GM12891 (cell line): ENCODE measurements at regions not wholly inside any gene's neighbourhood (a gene's known extent, or its start where the extent isn't known, plus 50 kb on each side); places are given as distances from the start of the nearest gene placed in this dataset.

Source experiments
- DNase-seq: peaks from one replicate; pipeline ENCODE4 v3.0.0; 2011; ENCODE audit warnings: low spot score; ENCODE audit not compliant: insufficient read length
- FAIRE-seq: peaks from 2 replicates; lab custom pipeline; 2011; peaks lifted over from hg19 to GRCh38; lab: Jason Lieb, UNC
- PAX5 ChIP-seq: IDR thresholded peaks from 2 replicates; pipeline ENCODE4 v1.6.1; 2011; ENCODE audit warnings: low read length, moderate library complexity, mild to moderate bottlenecking; ENCODE audit not compliant: insufficient read depth, severe bottlenecking
- POLR2A ChIP-seq: IDR thresholded peaks from 2 replicates; pipeline ENCODE4 v1.6.1; 2011; ENCODE audit warnings: low read depth, low read length, control low read depth
- POLR2AphosphoS5 ChIP-seq: IDR thresholded peaks from 2 replicates; pipeline ENCODE4 v1.6.1; 2011; ENCODE audit warnings: low read depth, low read length, control low read depth
- POU2F2 ChIP-seq: IDR thresholded peaks from 2 replicates; pipeline ENCODE4 v1.6.1; 2011; ENCODE audit warnings: low read depth, mild to moderate bottlenecking, control low read depth, low read length, moderate library complexity
- SPI1 ChIP-seq: IDR thresholded peaks from 2 replicates; pipeline ENCODE4 v1.6.1; 2011; ENCODE audit warnings: low read depth, low read length, control low read depth
- TAF1 ChIP-seq: IDR thresholded peaks from 2 replicates; pipeline ENCODE4 v1.6.1; 2011; ENCODE audit warnings: low read depth, low read length, control low read depth

DNA sequence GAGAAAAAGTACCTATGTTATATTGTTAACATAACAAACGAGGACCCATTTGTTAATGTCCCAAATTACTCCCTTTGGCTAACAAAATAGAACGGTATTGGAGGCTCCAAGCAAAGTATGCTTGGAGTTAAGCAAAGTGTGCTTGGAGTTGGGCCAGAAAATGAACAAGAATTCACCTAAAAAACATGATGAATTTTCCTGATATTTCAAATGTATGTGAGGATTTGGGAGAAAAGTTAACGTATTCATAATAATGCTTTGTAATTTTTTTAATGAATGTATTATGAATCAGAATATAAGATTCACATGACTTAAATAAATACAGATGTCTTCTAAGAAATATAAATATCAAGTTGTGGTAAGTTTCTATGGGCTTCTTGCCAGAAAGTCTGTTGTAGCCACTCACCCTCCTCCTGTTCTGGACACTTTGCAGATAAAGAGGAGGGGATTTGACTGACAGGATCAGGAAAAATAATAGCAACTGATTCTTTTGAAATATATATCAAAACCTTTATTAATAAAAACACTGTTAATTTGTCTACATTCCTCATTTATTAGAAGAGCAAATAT, 423.7 kb upstream of the MMADHC start:
- TF ChIP-seq SPI1, result no peak
- no peak for TF ChIP-seq POLR2A
- TF ChIP-seq POLR2AphosphoS5, result no peak
- no peak for TF ChIP-seq POU2F2
- no peak for TF ChIP-seq PAX5
- TF ChIP-seq TAF1, result no peak
- FAIRE-seq (no peak), DNase-seq (no peak)

DNA sequence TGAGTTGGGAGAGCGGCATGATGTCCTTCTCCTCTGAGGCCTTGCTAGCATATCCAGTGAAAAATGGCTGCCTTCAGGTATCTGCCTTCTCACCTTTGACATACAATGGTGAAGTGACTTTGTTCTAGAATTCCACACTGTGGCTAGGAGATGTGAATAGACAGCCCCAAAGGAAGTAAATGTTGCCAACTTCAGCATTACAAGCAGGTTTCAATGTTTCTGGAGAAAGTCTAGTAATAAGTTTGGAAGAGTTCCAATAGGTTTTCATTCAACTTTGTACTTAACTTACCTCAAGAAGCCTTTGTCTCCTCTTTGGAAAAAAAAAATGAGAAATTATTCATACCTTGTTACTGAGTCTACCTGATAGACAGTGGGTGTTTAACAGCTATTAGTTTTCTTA, 421.3 kb upstream of the MMADHC start:
- FAIRE-seq, result no peak
- no peak for DNase-seq
- no peak for TF ChIP-seq POU2F2

DNA sequence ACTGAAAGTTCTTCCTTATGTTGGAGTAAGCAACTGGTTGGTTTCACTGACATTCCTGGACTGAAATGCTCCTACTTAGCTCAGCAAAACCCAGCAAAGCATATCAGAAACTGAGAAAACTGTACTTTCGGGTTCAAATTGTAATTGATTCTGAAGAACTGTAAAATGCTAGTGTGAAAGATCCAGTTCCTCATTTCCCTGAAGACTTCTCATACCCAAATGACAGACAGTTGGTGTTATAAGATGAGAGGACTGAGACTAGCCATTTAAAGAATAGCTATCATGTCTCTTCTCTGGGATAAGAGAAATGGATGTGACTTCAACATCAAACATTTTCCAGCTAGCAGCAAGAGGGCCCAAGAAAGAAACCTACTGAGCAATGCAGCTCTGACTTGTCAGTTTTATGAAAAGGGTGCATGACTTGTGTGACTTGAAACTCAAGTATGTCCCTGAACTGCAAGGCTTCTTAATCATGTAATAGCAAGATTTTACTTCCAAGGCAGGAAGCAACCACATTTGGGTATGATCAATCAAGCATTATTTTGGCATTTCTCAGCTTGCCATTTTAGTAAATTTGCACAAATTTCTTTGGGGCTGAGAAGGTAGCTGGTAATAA, 420.3 kb upstream of the MMADHC start:
- no peak for FAIRE-seq
- peak; percentile 67 for TF ChIP-seq SPI1
- no peak for TF ChIP-seq POLR2A
- no peak for DNase-seq

DNA sequence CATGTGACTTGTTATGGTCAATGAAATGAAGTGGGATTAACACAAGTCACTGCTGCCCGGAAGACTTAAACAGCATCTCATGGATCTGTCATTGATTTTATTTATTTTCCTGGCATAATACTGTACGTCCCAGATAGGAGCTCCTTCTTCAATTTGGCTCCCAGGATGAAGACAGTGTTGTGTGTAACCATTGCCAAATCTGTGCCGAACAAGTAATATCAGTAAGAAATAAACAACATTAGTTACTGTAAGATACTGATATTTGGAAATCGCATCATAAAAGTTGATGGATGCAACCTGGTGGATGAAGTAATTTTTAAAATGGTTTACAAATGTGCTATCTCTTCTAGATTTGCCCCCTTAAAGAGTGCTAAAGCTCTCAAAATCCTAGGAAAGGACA, 419.0 kb upstream of the MMADHC start:
- DNase-seq (no peak), FAIRE-seq (no peak)
- TF ChIP-seq POLR2A, result no peak
- no peak for TF ChIP-seq SPI1
- TF ChIP-seq PAX5, result no peak
- no peak for TF ChIP-seq TAF1
- no peak for TF ChIP-seq POLR2AphosphoS5
- no peak for TF ChIP-seq POU2F2

DNA sequence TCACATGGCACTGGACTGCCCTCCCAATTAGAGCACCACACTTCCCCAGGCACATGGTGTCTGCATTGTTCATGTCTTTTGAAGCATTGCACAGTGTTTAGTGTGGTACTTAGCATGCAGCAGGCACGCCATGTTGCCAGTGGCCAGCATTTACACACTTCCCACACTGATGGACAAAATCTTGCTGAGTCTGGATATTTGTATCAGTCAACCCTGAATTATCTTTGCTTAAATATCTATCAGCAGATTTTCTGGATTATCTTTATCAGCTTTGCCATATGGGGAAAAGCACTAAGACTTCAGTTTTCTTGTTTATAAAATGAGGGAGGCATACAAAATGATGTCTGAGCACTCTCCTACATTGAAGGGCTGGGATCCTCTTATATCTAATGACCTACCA, 416.0 kb upstream of the MMADHC start:
- DNase-seq (no peak), FAIRE-seq (no peak)

DNA sequence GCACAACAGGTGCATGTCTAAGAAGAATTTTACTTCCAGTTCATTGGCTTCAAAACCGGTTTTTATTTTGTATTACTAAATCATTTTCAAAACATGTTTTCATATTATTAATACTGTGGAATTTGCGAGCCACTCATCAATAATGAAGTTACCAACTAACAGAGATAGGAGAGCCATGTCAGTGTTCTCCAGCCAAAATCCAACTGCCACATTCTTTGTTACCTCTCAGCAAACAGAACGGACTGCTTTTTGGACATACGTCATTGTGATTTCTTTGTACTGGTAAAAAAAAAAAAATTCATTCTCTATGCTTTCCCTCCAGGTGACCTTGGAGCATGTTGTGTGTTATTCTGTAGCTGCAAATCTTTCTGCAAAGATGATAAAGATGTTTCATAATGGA, 414.2 kb upstream of the MMADHC start:
- FAIRE-seq, result no peak
- no peak for DNase-seq
- TF ChIP-seq POLR2AphosphoS5, result no peak
- no peak for TF ChIP-seq SPI1
- TF ChIP-seq TAF1, result no peak
- no peak for TF ChIP-seq PAX5
- no peak for TF ChIP-seq POLR2A
- no peak for TF ChIP-seq POU2F2

More for the DNA sequence above, 416.0 kb upstream of the MMADHC start:
- no peak for TF ChIP-seq PAX5
- TF ChIP-seq SPI1, result no peak
- no peak for TF ChIP-seq POU2F2
- TF ChIP-seq POLR2A, result no peak
- TF ChIP-seq POLR2AphosphoS5, result no peak
- TF ChIP-seq TAF1, result no peak

DNA sequence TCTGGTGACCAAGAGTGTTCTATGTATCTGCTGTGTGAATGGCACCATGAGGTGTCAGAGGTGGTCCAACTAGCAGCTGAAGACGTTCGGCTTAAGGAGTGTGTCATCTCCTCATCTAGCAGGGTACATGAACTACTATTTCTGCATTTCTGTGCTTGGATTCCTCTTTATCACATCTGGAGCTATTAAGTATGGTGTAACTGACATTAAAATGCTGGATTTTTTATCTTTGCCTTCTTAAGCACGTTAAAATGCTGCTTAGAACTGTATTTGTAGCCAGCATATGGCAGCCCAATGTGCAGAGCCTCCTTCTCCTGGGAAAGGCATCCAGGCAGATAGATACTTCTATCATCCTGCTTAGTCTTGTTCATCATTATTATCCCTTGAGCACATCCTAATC, 409.3 kb upstream of the MMADHC start:
- DNase-seq, result no peak
- FAIRE-seq, result no peak
- TF ChIP-seq TAF1 (no peak), POLR2AphosphoS5 (no peak), POU2F2 (no peak), PAX5 (no peak), POLR2A (no peak), SPI1 (no peak)

DNA sequence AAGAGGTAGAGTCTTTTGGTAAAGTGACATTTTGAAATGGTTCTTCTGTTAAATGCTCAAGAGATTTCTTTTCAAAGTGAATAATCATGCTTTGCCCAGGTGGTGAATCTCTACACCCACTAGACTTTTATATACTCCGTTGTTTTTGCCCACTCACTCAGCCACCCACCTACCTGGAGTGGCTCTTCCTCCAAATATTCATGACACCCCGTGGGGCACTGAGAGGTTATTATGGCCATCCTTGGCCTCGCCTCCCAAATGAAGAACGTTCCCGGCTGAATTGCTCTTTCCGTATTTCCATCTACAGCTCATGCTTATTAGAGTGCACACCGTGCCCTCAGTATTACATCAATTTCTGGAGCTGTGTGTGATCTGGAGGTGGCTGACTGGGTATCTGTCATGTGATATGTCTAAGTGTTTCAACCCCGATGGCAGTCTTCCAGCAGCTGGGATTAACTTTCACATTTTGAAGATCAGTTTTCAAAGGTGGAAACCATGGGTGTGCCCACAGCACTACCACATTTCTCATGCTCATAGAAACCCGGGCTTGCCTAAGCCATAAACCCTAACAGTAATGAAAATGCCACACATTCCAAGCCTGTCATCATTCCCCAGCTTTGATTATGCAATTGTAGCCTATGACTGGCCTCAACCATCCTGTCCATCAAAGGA, 406.6 kb upstream of the MMADHC start:
- TF ChIP-seq POU2F2, result no peak
- no peak for TF ChIP-seq PAX5
- no peak for TF ChIP-seq SPI1
- no peak for TF ChIP-seq POLR2AphosphoS5
- TF ChIP-seq POLR2A, result no peak
- no peak for TF ChIP-seq TAF1
- FAIRE-seq (no peak), DNase-seq (no peak)

DNA sequence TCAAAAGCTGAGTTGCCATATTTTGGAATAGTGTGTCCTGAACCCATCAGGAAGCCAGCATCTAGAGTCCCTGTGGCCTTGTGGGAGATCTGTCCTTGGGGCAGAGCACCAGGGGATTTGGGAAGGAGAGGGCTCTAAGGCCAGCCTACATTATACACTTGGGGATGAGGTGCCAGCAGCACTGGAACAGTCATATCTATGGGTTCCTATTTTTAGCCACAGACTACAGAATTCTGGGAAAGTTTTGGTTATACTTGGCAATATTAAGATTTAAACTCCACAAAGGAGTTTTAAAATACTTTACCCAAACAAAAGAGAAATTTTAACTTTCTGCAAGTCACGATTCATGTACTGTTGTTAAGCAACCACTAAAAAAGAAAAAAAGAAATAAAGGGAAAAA, 405.7 kb upstream of the MMADHC start:
- no peak for FAIRE-seq
- DNase-seq, result no peak
- TF ChIP-seq SPI1, result no peak
- TF ChIP-seq PAX5, result no peak
- no peak for TF ChIP-seq POLR2A
- TF ChIP-seq TAF1, result no peak
- no peak for TF ChIP-seq POU2F2
- TF ChIP-seq POLR2AphosphoS5, result no peak

DNA sequence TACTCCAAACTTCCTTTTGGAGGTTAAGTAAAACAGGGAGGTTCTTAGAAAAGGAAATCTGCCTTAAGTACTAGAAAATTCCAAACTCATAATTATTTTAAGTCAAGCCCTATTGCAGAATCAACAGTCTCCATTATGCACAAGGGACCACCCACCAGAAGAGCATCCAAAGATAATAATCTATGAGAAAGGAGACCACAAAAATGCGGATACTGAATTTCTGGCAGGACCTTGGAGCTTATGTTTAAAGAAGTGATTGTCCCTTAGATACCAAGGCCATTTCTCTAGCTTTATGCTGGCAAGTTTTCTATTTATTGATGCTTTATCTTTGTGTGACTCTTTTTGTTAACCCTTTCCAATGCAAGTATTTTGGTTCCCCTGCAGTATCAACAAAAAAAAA, 404.0 kb upstream of the MMADHC start:
- DNase-seq, result no peak
- no peak for FAIRE-seq
- no peak for TF ChIP-seq POLR2A

DNA sequence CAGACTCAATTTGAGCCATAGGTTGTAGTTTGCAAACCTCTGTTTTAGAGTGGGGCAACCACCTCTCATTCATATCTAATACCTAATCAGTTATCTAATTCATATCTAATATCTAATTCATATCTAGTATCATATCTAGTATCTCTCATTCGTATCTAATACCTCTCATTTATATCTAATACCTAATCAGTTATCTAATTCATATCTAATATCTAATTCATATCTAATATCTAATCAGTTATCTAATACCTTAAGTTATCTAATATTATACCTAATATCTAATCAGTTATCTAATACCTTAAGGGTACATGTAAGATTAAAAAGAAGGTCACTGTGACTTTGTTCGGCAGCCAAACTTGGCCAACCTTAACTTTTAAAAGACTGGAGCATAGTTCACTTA, 403.4 kb upstream of the MMADHC start:
- TF ChIP-seq POU2F2 (no peak), PAX5 (no peak), SPI1 (no peak), TAF1 (no peak), POLR2AphosphoS5 (no peak), POLR2A (no peak)
- no peak for DNase-seq
- no peak for FAIRE-seq
